HL-60 (cell line): ENCODE measurements at regions not wholly inside any gene's neighbourhood (a gene's known extent, or its start where the extent isn't known, plus 50 kb on each side); places are given as distances from the start of the nearest gene placed in this dataset.

Source experiments
- DNase-seq, 2 experiments: peaks; one replicate each; pipeline ENCODE4 v3.0.0-alpha.2; 2010 to 2020; ENCODE audit warnings: low read depth in 1 of 2, low spot score in 1 of 2
- H3K27ac ChIP-seq: fragments of 250-450 bp; sonication (Bioruptor Pico); replicated peaks from 2 replicates; pipeline ENCODE4 v1.5.1; 2020; ENCODE audit warnings: mild to moderate bottlenecking, moderate library complexity
- H3K27me3 ChIP-seq: fragments of 250-450 bp; sonication (Bioruptor Pico); 2 replicates; pipeline ENCODE4 v1.5.1; 2021; ENCODE audit warnings: mild to moderate bottlenecking, moderate library complexity; ENCODE audit not compliant: insufficient read depth, poor library complexity, severe bottlenecking
- H3K4me3 ChIP-seq: replicated peaks from 2 replicates; pipeline ENCODE4 v1.5.1; 2011; ENCODE audit warnings: mild to moderate bottlenecking, control low read depth, low read length; ENCODE audit not compliant: insufficient read depth
- GABPA ChIP-seq: IDR thresholded peaks from 2 replicates; pipeline ENCODE4 v1.6.1; 2012; ENCODE audit warnings: low read depth
- POLR2AphosphoS5 ChIP-seq: IDR thresholded peaks from 2 replicates; pipeline ENCODE4 v1.6.1; 2012; ENCODE audit warnings: low read depth
- SPI1 ChIP-seq: IDR thresholded peaks from 2 replicates; pipeline ENCODE4 v1.6.1; 2012; ENCODE audit warnings: low read depth, mild to moderate bottlenecking, borderline replicate concordance
- TF ChIP-seq, protein P1 (sequence below): IDR thresholded peaks from one replicate; pipeline ENCODE4 v1.5.1; 2011; ENCODE audit warnings: low read length, control low read depth, inconsistent platforms; ENCODE audit not compliant: insufficient read depth
- TF ChIP-seq, protein P2 (sequence below): IDR thresholded peaks from 2 replicates; pipeline ENCODE4 v1.6.1; 2012; ENCODE audit warnings: low read depth; ENCODE audit not compliant: insufficient replicate concordance

DNA sequence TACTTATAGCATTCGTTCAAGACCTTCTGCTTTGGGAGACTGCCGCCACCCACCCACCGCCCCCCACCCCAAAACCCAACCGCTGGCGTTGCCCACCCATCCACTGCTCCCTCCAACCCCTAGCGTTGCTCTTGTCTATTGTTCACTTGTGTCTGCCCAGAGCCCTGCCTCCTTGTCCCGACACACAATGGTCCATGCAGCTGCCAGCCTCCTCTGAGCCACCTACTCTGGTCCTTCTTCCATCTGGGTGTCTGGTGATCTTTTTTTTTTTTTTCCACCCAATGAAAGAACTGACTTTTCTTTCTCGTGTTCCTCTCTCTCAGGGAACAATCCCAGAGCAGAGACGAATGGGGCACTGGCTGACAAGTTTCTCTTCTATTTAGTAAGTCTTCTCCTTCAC is 256.0 kb upstream of the SESN3 start:
- DNase-seq: no peak
- no peak overlapping the region for H3K27ac ChIP-seq
- TF ChIP-seq SPI1: no peak
- TF ChIP-seq, protein P1, sequence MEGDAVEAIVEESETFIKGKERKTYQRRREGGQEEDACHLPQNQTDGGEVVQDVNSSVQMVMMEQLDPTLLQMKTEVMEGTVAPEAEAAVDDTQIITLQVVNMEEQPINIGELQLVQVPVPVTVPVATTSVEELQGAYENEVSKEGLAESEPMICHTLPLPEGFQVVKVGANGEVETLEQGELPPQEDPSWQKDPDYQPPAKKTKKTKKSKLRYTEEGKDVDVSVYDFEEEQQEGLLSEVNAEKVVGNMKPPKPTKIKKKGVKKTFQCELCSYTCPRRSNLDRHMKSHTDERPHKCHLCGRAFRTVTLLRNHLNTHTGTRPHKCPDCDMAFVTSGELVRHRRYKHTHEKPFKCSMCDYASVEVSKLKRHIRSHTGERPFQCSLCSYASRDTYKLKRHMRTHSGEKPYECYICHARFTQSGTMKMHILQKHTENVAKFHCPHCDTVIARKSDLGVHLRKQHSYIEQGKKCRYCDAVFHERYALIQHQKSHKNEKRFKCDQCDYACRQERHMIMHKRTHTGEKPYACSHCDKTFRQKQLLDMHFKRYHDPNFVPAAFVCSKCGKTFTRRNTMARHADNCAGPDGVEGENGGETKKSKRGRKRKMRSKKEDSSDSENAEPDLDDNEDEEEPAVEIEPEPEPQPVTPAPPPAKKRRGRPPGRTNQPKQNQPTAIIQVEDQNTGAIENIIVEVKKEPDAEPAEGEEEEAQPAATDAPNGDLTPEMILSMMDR: no peak
- no peak for TF ChIP-seq GABPA
- TF ChIP-seq, protein P2, sequence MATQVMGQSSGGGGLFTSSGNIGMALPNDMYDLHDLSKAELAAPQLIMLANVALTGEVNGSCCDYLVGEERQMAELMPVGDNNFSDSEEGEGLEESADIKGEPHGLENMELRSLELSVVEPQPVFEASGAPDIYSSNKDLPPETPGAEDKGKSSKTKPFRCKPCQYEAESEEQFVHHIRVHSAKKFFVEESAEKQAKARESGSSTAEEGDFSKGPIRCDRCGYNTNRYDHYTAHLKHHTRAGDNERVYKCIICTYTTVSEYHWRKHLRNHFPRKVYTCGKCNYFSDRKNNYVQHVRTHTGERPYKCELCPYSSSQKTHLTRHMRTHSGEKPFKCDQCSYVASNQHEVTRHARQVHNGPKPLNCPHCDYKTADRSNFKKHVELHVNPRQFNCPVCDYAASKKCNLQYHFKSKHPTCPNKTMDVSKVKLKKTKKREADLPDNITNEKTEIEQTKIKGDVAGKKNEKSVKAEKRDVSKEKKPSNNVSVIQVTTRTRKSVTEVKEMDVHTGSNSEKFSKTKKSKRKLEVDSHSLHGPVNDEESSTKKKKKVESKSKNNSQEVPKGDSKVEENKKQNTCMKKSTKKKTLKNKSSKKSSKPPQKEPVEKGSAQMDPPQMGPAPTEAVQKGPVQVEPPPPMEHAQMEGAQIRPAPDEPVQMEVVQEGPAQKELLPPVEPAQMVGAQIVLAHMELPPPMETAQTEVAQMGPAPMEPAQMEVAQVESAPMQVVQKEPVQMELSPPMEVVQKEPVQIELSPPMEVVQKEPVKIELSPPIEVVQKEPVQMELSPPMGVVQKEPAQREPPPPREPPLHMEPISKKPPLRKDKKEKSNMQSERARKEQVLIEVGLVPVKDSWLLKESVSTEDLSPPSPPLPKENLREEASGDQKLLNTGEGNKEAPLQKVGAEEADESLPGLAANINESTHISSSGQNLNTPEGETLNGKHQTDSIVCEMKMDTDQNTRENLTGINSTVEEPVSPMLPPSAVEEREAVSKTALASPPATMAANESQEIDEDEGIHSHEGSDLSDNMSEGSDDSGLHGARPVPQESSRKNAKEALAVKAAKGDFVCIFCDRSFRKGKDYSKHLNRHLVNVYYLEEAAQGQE: no peak
- TF ChIP-seq POLR2AphosphoS5: no peak

DNA sequence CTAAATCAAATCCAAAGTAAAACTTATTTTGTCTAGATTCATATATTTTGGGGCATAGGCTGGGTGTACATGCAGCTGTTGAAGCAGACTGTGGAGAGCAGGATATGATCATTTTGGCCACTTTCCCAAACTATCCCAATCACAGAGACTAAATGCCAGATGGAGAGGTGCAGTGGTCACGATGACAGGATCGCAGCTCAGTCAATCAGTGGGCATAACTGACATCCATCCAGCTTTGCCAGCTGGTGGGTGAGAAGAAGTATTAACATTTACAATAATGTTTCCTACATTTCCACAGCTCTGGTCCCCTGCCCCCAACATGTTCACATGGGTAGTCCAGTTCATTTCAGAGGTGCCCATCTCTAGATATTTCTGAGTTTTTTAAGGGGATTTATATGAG is 255.5 kb upstream of the SESN3 start:
- Histone ChIP-seq H3K27me3 (no peaks in the 10 kb centered on the region), H3K27ac (no peak overlapping the region), H3K4me3 (no peak overlapping the region)
- TF ChIP-seq GABPA (no peak), SPI1 (no peak), POLR2AphosphoS5 (no peak)
- TF ChIP-seq, protein P2: no peak
- TF ChIP-seq, protein P1: no peak
- no peak for DNase-seq

More for the DNA sequence above, 256.0 kb upstream of the SESN3 start:
- Histone ChIP-seq H3K4me3 (no peak overlapping the region), H3K27me3 (no peaks in the 10 kb centered on the region)

DNA sequence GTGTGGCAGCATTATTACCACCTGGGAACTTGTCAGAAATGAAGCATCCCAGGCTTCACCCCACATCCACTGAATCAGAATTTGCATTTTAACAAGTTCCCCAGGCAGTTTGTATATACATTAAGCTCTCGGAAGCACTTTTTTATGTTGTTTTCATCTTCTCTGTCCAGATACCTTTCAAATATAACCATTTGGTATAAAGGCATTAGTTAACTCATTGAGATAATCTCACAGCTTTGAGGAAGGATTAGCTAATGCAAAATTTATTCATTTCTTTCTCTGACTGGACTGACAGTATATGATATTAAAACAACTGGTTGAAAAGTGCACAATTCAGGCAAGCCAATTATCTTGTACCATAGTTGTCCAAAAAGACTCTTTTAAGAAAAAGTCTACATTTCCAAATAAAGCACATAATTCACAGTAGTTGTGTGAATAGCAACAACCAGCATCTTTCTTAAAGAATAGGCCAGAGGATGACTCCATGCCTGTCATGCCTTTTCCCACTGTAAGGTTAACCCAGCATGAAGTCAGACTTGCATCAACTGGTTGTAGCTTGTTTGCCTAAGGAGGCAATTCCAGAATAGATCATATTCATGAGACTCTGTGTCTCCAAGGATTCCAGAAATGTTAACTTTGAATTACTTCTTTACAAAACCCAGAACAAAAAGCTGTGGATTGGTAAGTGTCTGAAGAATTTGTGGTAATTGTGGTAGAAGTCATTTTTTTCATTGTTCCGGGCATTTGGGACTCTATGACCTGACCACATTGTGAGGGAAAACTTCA is 254.3 kb upstream of the SESN3 start:
- Histone ChIP-seq H3K27me3 (no peaks in the 10 kb centered on the region), H3K4me3 (no peak overlapping the region), H3K27ac (no peak overlapping the region)
- TF ChIP-seq, protein P2: no peak
- no peak for TF ChIP-seq SPI1
- DNase-seq: no peak
